ENCODE measurements at regions not wholly inside any gene's neighbourhood (a gene's known extent, or its start where the extent isn't known, plus 50 kb on each side); places are given as distances from the start of the nearest gene placed in this dataset.
"Not testable (repeated sequence)": the region's sequence is repeated elsewhere in the genome, so short reads cannot be mapped to it uniquely, and the experiment has no call there.

DNA sequence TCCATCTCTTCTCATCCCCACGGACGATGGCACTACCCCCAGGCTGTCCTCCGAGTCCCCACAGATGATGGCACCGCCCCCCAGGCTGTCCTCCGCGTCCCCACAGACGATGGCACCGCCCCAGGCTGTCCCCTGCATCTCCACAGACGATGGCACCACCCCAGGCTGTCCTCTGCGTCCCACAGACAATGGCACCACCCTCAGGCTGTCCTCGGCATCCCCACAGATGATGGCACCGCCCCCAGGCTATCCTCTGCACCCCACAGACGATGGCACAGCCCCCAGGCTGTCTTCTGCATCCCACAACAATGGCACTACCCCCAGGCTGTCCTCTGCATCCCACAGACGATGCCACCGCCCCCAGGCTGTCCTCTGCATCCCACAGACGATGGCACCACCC is 57.4 kb upstream of the PTCH1 start:
- DNase-seq (ENCODE audit: low read depth, low spot score), result no peak
- H3K4me3 ChIP-seq (ENCODE audit: low read depth, low read length), result no peak overlapping the region
- TF ChIP-seq, protein P1, sequence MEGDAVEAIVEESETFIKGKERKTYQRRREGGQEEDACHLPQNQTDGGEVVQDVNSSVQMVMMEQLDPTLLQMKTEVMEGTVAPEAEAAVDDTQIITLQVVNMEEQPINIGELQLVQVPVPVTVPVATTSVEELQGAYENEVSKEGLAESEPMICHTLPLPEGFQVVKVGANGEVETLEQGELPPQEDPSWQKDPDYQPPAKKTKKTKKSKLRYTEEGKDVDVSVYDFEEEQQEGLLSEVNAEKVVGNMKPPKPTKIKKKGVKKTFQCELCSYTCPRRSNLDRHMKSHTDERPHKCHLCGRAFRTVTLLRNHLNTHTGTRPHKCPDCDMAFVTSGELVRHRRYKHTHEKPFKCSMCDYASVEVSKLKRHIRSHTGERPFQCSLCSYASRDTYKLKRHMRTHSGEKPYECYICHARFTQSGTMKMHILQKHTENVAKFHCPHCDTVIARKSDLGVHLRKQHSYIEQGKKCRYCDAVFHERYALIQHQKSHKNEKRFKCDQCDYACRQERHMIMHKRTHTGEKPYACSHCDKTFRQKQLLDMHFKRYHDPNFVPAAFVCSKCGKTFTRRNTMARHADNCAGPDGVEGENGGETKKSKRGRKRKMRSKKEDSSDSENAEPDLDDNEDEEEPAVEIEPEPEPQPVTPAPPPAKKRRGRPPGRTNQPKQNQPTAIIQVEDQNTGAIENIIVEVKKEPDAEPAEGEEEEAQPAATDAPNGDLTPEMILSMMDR (IDR thresholded peaks at IDR 0.05; ENCODE audit: low read depth, low read length), result no peak
- in situ Hi-C loops (cut with HindIII; ENCODE audit: low sequenced_read_pairs), result no loop called here

DNA sequence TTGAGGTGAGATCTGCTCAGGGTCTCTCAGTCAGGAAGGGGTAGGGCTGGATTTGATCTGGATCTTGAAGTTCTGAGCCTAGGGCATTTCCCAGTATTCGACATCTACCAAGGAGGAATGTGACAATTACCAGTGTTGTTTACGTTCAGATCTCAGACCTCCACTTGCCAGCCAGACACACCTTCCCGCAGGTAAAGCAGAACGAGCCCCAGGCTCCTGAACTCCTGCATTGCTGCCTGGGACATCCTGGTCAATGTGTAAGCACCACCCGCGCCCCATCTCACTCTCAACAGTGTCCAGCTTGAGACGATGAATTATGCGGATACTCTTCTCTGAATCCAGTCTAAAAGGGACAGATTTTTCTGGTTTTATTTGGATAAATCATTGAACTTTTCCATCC is 56.7 kb upstream of the PTCH1 start:
- in situ Hi-C loops (cut with HindIII; ENCODE audit: low sequenced_read_pairs), result no loop called here
- H3K4me3 ChIP-seq (ENCODE audit: low read depth, low read length), result no peak overlapping the region
- TF ChIP-seq, protein P1 (IDR thresholded peaks at IDR 0.05; ENCODE audit: low read depth, low read length), result no peak
- DNase-seq (ENCODE audit: low read depth, low spot score), result no peak

DNA sequence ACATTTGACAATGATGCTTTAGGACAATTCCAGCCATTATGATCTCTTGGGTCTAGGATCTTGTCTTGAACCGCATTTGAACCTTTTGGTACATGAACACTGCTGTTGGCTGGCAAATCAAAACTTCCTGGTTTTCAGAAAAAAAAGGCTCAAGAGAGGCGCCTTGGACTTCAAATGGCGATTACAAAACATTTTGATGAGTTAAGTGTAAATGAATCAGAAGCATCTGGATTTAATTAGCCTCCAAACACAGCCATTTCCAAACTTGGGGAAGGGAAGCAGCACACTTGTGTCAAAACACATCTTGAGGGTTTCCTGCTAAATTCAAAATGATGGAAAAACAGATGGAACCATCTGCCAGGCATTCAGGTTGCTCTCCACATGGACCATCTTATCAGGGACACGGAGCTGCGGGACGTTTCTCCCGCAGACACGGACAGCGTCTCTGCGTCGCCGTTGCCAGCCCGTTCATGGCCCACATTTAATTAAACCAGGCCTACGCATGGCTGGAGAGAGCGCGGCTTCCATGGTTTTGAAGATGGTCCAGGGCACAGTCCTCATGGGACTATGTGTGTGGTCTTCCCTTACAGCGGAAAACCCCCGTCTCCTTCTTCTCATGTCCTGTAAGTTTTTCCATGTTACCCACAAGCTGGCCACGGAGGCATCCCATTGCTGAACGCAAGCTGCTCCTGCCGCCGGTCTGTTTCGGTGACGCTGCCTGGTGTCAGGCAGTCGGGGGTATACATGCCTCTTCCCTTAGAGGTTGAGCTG is 55.8 kb upstream of the PTCH1 start:
- TF ChIP-seq, protein P1 (IDR thresholded peaks at IDR 0.05; ENCODE audit: low read depth, low read length), result no peak
- H3K4me3 ChIP-seq (ENCODE audit: low read depth, low read length), result no peak overlapping the region
- in situ Hi-C loops (cut with HindIII; ENCODE audit: low sequenced_read_pairs), result no loop called here
- DNase-seq (ENCODE audit: low read depth, low spot score), result no peak

DNA sequence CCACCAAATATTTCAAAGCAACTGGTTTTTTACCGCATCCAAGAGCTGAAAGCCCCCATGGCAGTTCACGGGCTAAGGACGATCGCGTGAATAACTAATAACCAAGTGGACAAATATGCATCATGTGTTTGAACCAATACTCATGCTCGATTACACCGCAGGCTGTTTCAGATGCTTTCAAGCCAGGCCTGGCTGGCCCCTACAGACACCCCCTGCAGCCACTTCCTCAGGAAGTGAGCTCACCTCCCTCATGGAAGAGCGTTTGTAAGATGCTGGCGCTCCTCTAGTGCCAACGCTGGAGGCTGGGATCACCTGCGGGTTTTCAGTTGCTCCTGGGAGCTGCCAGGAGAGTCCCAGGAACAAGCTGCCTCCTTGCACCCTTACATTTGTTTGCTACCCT is 53.9 kb upstream of the PTCH1 start:
- TF ChIP-seq, protein P1 (IDR thresholded peaks at IDR 0.05; ENCODE audit: low read depth, low read length), result no peak
- in situ Hi-C loops (cut with HindIII; ENCODE audit: low sequenced_read_pairs), result no loop called here
- peak; percentile 31 for DNase-seq (ENCODE audit: low read depth, low spot score)

DNA sequence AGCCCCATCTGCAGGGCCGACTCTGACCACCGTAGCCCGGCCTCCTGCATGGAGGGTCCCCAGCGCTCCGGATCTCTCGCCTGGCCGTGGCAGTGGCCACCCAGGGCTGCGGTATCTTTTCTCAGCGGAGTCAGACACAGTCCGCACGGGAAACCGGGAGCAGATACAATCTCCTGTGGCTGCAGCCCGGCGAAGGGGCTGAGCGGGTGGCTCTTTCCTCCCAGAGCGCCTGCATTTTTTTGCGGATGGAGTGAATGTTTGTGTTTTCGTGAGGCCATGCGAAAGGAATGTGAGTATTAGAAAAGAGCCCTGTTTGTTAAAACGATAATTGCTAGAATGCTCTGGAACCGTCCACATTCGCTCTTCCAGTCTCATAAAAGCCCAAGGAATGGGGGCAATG is 53.4 kb upstream of the PTCH1 start:
- in situ Hi-C loops (cut with HindIII; ENCODE audit: low sequenced_read_pairs), result no loop called here
- H3K4me3 ChIP-seq (ENCODE audit: low read depth, low read length), result no peak overlapping the region
- TF ChIP-seq, protein P1 (IDR thresholded peaks at IDR 0.05; ENCODE audit: low read depth, low read length), result no peak
- DNase-seq (ENCODE audit: low read depth, low spot score), result peak; percentile 18

More for the DNA sequence above, 53.9 kb upstream of the PTCH1 start:
- no peak overlapping the region for H3K4me3 ChIP-seq (ENCODE audit: low read depth, low read length)

DNA sequence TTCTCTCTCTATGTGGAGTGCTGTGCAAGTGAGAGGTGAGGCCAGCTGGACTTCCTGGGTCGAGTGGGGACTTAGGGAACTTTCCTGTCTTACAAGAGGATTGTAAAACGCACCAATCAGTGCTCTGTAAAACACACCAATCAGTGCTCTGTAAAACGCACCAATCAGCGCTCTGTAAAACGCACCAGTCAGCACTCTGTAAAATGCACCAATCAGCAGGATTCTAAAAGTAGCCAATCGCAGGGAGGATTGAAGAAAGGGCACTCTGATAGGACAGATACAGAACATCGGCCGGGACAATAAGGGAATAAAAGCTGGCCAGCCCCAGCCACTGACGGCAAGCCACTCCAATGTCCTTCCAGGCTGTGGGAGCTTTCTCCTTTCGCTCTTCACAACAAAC is 52.0 kb upstream of the PTCH1 start:
- DNase-seq (ENCODE audit: low read depth, low spot score); in situ Hi-C loops (cut with HindIII; ENCODE audit: low sequenced_read_pairs); H3K4me3 ChIP-seq (ENCODE audit: low read depth, low read length): not testable (repeated sequence)

Data from astrocyte of the spinal cord (primary cell).